NCI-H82 treated with DMSO at 0.1 percent for 48 hours (cell line): ENCODE measurements at regions not wholly inside any gene's neighbourhood (a gene's known extent, or its start where the extent isn't known, plus 50 kb on each side); places are given as distances from the start of the nearest gene placed in this dataset.
A peak's percentile ranks its signal among the peaks of the same experiment; 100 is the strongest.

ENCODE experiments used
- DNase-seq: peaks from one replicate; lab custom pipeline; 2025; ENCODE audit not compliant: unreplicated experiment; lab: John Stamatoyannopoulos, UW

- DNase-seq = no peak
These were observed 50.0 kb downstream of the PITPNM2 start for GRCh38 chr12:123100882-123101281.

DNA sequence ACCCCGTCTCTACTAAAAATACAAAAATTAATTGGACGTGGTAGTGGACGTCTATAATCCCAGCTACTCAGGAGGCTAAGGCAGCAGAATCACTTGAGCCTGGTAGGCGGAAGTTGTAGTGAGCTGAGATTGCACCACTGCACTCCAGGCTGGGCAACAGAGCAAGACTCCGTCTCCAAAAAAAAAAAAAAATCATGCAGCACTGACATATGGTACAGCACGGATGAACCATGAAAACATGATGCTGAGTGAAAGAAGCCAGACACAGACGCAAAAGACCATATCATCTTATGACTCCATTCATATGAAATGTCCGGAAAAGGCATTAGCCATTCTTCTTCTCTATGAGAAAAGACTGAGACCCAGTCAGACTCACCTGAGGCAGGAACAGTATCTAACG lies 50.4 kb downstream of the PITPNM2 start:
- no peak for DNase-seq

DNA sequence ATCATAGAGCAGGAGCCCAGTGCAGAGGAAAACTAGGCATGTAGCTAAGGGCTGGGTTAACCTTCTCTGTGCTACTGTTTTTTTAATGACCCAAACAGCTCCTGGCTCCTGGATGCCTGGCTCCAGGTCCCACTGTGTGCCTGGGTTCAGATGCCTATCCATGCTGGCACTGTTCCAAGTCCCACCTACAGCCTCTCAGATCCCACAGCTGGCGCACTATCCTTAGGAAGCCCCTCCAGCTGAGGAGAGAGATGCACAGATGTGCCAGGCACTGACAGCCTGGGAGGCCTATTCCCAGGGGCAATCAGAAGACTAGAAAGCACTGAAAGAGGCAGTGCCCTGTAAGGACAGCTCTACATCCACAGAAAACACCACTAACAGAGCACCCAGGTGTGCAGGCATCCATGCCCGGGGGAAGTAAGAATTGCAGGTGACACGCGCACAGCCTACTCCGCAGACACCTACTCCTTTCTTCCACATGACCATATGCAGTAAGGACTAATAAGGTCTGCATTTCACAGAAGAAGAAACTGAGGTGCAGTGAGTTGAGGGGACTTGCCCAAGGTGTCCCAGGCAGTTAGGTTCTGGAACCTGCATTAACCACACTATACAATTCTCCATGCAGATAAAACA lies 51.2 kb downstream of the PITPNM2 start:
- DNase-seq = peak; percentile 46

- no peak for DNase-seq
These were observed 52.1 kb downstream of the PITPNM2 start for GRCh38 chr12:123098780-123099179.

- DNase-seq = peak; percentile 97
These were observed 53.3 kb downstream of the PITPNM2 start for GRCh38 chr12:123097561-123098084.

DNA sequence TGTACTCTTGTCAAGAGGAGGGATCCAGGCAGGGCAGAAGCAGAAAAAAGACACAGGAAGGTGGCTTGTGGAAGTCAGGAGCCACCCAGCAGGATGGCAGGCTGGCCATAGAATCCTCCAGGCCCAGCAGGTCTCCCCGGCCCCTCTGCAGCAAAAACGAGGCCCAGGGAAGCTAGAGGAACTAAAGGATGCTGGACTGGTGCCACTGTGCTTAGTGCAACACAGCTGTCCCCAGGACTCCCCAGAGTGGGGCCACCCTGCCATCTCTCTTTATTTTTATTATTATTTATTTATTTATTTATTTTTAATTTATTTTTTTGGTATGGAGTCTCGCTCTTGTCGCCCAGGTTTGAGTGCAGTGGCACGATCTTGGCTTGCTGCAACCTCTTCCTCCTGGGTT lies 54.1 kb downstream of the PITPNM2 start:
- DNase-seq = no peak

GRCh38 chr12:123096182-123096581 lies 54.7 kb downstream of the PITPNM2 start:
- DNase-seq = no peak

- no peak for DNase-seq
These were observed 55.6 kb downstream of the PITPNM2 start for GRCh38 chr12:123095078-123095881.

- no peak for DNase-seq
These were observed 56.4 kb downstream of the PITPNM2 start for GRCh38 chr12:123094349-123095077.

- no peak for DNase-seq
These were observed 58.0 kb downstream of the PITPNM2 start for GRCh38 chr12:123092866-123093265.

DNA sequence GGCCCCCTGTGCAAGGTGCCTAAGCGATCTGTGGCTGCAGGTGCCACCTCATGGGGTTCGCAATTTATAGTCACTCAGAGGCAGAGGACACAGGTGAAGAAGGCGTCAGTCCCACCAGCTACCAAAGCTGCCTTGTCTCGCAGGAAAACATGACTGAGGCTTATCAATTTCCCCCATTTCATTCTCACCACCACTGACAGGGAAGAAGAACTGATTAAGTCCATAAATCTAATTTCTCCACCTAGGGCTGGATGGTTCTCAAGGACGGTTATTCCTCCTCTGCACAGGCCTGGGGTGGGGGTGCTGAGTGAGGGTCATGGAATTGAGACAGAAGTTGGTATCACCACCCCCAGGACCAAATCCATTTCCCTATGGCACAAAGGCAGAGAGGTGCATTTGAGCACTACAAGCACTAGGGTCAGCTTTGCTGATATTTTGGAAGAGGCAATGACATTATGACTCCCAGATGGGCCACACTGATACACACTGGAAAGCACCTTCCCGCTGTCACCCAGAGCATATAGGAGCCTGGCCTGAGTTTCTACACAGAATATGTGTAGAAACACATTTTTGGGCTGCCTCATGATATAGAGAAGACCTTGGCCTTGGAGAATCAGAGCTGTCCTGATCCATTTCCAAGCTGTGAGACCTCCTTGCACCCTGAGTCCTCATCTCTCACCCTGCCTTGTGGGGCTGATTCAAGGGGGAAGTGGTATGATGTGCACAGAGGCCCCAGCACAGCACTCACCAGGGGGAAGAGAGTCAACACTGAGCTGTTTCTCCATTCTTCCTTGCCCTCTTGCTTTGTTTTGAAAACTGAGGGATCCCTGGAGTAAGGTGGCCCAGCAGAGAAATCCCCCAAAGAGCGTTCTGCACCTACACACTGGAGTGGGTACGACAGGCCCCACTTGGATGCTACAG lies 59.4 kb downstream of the PITPNM2 start:
- no peak for DNase-seq

- DNase-seq = no peak
These were observed 61.1 kb downstream of the PITPNM2 start for GRCh38 chr12:123089631-123090353.

- no peak for DNase-seq
These were observed 61.8 kb downstream of the PITPNM2 start for GRCh38 chr12:123089140-123089539.

GRCh38 chr12:123085730-123086487 lies 65.0 kb downstream of the PITPNM2 start:
- DNase-seq = no peak

DNA sequence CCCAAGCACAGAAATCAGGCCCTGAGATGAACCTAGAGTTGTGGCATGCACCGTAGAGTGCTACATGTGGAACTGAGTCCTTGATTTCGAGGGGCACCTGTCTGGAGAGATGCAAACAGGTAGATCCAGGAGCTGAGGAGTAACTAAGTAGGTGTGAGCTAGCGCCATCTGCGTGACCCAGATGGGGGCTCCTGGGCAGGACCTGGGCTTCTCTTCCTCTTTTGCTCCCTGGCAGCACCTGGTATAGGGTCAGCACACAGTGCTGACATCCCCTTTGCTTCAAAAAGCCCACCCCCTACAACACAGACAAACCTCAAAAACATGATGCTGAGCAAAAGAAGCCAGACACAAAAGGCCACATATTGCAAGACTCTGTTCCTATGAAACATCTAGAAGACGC lies 65.8 kb downstream of the PITPNM2 start:
- no peak for DNase-seq

DNA sequence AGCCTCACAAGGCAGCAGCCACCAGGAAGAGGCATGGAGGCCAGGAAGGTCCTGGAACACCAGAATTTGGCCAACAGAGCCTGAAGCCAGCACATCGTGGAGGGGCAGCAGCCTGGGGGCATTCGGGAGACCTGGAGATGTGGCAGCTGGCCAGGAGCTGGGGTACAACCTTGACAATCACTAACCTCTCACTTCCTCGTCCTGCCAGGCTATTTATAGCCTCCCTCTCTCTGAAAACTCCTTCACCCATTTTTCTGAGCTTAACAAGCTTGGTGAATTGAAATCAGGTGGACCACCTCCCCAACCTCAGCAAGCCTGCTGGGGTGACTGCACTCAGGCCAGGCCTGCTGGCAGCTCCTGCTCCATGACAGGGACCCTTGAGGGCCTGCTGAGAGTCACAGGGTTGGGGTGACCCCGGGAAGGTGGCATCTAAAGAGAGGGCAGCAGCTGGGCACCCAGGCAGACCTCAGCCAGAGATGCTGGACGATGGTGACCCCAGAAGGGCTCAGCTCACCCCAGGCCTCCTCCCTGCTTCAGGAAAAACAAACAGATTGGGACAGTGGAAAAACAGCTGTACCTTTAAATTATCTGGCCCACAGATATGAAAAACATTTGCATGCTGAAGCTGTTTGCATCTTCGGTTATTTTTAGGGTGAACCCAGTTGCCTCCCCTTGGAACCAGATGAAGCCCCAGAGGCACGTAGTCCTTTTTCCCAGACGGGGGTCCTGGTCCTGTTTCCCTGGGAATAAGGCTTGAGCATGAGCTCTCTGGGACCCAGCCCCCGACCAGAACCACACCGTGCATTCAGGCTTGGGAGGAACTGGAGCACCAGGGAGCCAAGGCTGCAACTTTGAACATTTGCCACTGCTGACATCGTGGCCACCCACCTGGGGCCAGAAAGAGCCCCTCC lies 67.0 kb downstream of the PITPNM2 start:
- no peak for DNase-seq

DNA sequence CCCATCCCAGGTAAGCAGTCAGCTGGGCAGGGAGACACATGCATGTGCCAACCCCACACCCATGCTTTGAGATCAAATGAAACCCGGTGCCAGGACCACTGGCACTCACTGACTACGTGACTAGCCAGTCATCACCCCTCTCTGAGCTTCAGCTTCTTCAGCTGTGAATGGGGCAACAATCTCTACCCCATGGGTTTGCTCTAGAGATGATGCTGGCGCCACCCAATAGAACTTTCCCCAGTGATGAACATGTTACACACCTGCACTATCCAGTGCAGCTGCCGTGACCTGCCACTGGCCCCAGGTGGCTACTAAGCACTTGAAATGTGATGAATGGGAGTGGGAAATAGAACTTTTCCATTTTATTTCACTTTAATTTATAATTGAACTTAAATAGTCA lies 70.3 kb downstream of the PITPNM2 start:
- DNase-seq = no peak

- DNase-seq = no peak
These were observed 72.2 kb downstream of the PITPNM2 start for GRCh38 chr12:123078531-123079155.
